ENCODE measurements at regions not wholly inside any gene's neighbourhood (a gene's known extent, or its start where the extent isn't known, plus 50 kb on each side); places are given as distances from the start of the nearest gene placed in this dataset.

DNA sequence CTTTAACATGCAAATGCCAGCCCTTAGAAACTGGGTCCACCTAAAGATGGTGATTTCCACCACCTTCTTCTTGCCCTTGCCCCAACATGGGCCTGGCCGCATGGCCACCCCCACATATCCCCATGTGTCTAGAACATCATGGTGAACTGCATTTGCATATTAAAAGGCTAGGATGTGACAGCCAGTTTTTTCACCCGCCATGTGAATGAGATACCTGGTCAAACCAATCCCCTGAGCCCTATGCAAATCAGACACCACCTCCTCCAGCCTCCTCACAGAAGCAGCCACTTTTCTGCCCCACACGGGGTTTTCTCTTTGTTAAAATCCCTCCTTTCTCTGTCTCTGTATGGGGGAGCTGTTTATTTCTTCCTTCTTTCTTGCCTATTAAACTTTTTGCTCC, 1322.5 kb downstream of the FSCB start:
- DNase-seq = no peak
- no peak overlapping the region for H3K4me3 ChIP-seq (ENCODE audit: low read depth in 1 of 2, low read length in 2 of 2)
- no peaks in the 10 kb centered on the region for H3K4me1 ChIP-seq (ENCODE audit: insufficient read depth, low read length)
- no peak overlapping the region for H2AFZ ChIP-seq (ENCODE audit: low read depth, low read length)
- H4K20me1 ChIP-seq (ENCODE audit: insufficient read depth, low read length) = no peaks in the 10 kb centered on the region
- H3K36me3 ChIP-seq (ENCODE audit: insufficient read depth, low read length) = no peaks in the 10 kb centered on the region
- no peak overlapping the region for H3K4me2 ChIP-seq (ENCODE audit: insufficient read depth, low read length)
- H3K27me3 ChIP-seq (ENCODE audit: insufficient read depth, low read length, poor library complexity) = no peaks in the 10 kb centered on the region
- H3K9ac ChIP-seq (ENCODE audit: low read depth, low read length) = no peak overlapping the region
- H3K9me3 ChIP-seq (ENCODE audit: insufficient read depth, low read length, severe bottlenecking) = no peaks in the 10 kb centered on the region
- no peak overlapping the region for H3K27ac ChIP-seq (ENCODE audit: low read length)
- no peak for ATAC-seq (ENCODE audit: insufficient read depth, low read depth)
- no peaks in the 10 kb centered on the region for H3K79me2 ChIP-seq (ENCODE audit: insufficient read depth, low read length)
- no peak for TF ChIP-seq EZH2 (IDR thresholded peaks at IDR 0.05; ENCODE audit: borderline replicate concordance, low read depth, low read length, severe bottlenecking)
- TF ChIP-seq CTCF (IDR thresholded peaks at IDR 0.05; ENCODE audit: borderline replicate concordance, extremely low read depth, low read length, poor library complexity, severe bottlenecking) = no peak

- no peak overlapping the region for H3K4me3 ChIP-seq (ENCODE audit: low read depth in 1 of 2, low read length in 2 of 2)
- H3K9ac ChIP-seq (ENCODE audit: low read depth, low read length) = no peak overlapping the region
- no peaks in the 10 kb centered on the region for H3K79me2 ChIP-seq (ENCODE audit: insufficient read depth, low read length)
- DNase-seq (no peak), ATAC-seq (ENCODE audit: insufficient read depth, low read depth) (no peak)
- H3K27me3 ChIP-seq (ENCODE audit: insufficient read depth, low read length, poor library complexity) = no peaks in the 10 kb centered on the region
- no peaks in the 10 kb centered on the region for H3K36me3 ChIP-seq (ENCODE audit: insufficient read depth, low read length)
- no peak overlapping the region for H3K27ac ChIP-seq (ENCODE audit: low read length)
- H4K20me1 ChIP-seq (ENCODE audit: insufficient read depth, low read length) = no peaks in the 10 kb centered on the region
- no peak overlapping the region for H2AFZ ChIP-seq (ENCODE audit: low read depth, low read length)
- no peaks in the 10 kb centered on the region for H3K9me3 ChIP-seq (ENCODE audit: insufficient read depth, low read length, severe bottlenecking)
- no peak for TF ChIP-seq EZH2 (IDR thresholded peaks at IDR 0.05; ENCODE audit: borderline replicate concordance, low read depth, low read length, severe bottlenecking)
- no peaks in the 10 kb centered on the region for H3K4me1 ChIP-seq (ENCODE audit: insufficient read depth, low read length)
- no peak overlapping the region for H3K4me2 ChIP-seq (ENCODE audit: insufficient read depth, low read length)
Measured at GRCh38 chr14:43183916-43184315, 1323.2 kb downstream of the FSCB start.

DNA sequence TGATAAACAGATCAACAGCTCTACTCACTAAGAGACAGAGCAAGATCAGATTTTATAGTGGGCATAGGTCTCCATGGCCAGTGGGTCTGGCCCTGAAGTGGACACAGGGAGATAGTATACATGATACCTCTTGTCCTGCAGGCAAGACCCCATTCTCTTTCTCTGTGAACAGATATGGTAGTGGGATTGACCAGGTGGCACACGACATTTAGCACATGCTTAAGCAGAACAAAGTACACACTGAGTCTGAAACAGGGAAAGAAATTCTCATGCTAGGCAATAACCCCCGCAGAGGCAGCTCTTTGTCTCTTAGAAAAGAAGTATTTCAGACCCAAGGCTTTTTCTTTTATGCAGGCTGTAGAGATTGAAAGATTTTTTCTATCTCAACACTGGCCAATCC, 1331.2 kb downstream of the FSCB start:
- Histone ChIP-seq H2AFZ (ENCODE audit: low read depth, low read length) (no peak overlapping the region), H3K36me3 (ENCODE audit: insufficient read depth, low read length) (no peaks in the 10 kb centered on the region), H3K4me2 (ENCODE audit: insufficient read depth, low read length) (no peak overlapping the region), H4K20me1 (ENCODE audit: insufficient read depth, low read length) (no peaks in the 10 kb centered on the region), H3K9ac (ENCODE audit: low read depth, low read length) (no peak overlapping the region), H3K27ac (ENCODE audit: low read length) (no peak overlapping the region), H3K79me2 (ENCODE audit: insufficient read depth, low read length) (no peaks in the 10 kb centered on the region), H3K9me3 (ENCODE audit: insufficient read depth, low read length, severe bottlenecking) (no peaks in the 10 kb centered on the region), H3K4me3 (ENCODE audit: low read depth in 1 of 2, low read length in 2 of 2) (no peak overlapping the region), H3K27me3 (ENCODE audit: insufficient read depth, low read length, poor library complexity) (no peaks in the 10 kb centered on the region), H3K4me1 (ENCODE audit: insufficient read depth, low read length) (no peaks in the 10 kb centered on the region)
- ATAC-seq (ENCODE audit: insufficient read depth, low read depth) (no peak), DNase-seq (no peak)
- TF ChIP-seq CTCF (IDR thresholded peaks at IDR 0.05; ENCODE audit: borderline replicate concordance, extremely low read depth, low read length, poor library complexity, severe bottlenecking) (no peak), EZH2 (IDR thresholded peaks at IDR 0.05; ENCODE audit: borderline replicate concordance, low read depth, low read length, severe bottlenecking) (no peak)

GRCh38 chr14:43172899-43173548, 1334.1 kb downstream of the FSCB start:
- H3K27ac ChIP-seq (ENCODE audit: low read length) = no peak overlapping the region
- ATAC-seq (ENCODE audit: insufficient read depth, low read depth) = no peak
- H3K79me2 ChIP-seq (ENCODE audit: insufficient read depth, low read length) = no peaks in the 10 kb centered on the region

More at GRCh38 chr14:43172899-43173548, 1334.1 kb downstream of the FSCB start:
- H2AFZ ChIP-seq (ENCODE audit: low read depth, low read length) = no peak overlapping the region
- no peaks in the 10 kb centered on the region for H3K36me3 ChIP-seq (ENCODE audit: insufficient read depth, low read length)
- H3K4me1 ChIP-seq (ENCODE audit: insufficient read depth, low read length) = no peaks in the 10 kb centered on the region
- H4K20me1 ChIP-seq (ENCODE audit: insufficient read depth, low read length) = no peaks in the 10 kb centered on the region
- TF ChIP-seq EZH2 (IDR thresholded peaks at IDR 0.05; ENCODE audit: borderline replicate concordance, low read depth, low read length, severe bottlenecking) (no peak), CTCF (IDR thresholded peaks at IDR 0.05; ENCODE audit: borderline replicate concordance, extremely low read depth, low read length, poor library complexity, severe bottlenecking) (no peak)
- no peaks in the 10 kb centered on the region for H3K27me3 ChIP-seq (ENCODE audit: insufficient read depth, low read length, poor library complexity)
- H3K9ac ChIP-seq (ENCODE audit: low read depth, low read length) = no peak overlapping the region
- no peak overlapping the region for H3K4me2 ChIP-seq (ENCODE audit: insufficient read depth, low read length)
- no peaks in the 10 kb centered on the region for H3K9me3 ChIP-seq (ENCODE audit: insufficient read depth, low read length, severe bottlenecking)
- H3K4me3 ChIP-seq (ENCODE audit: low read depth in 1 of 2, low read length in 2 of 2) = no peak overlapping the region
- no peak for DNase-seq

All from DND-41 (cell line).